Lung (tissue), 11 donors: ENCODE measurements at regions not wholly inside any gene's neighbourhood (a gene's known extent, or its start where the extent isn't known, plus 50 kb on each side); places are given as distances from the start of the nearest gene placed in this dataset.
A peak's percentile ranks its signal among the peaks of the same experiment; 100 is the strongest.

Experiments
- ATAC-seq: fragments of 200-7000 bp; cut with Tn5 transposase; one replicate; pipeline ENCODE4 v1.9.1; 2020; ENCODE audit warnings: moderate number of reproducible peaks; ENCODE audit not compliant: insufficient read depth, low FRiP score
- DNase-seq, 3 donors: peaks; one replicate each; pipeline ENCODE4 v3.0.0-alpha.2; 2013 to 2017
- H3K27ac ChIP-seq, 2 donors: one replicate each; pipeline ENCODE4 v1.5.1; 2013; ENCODE audit warnings: mild to moderate bottlenecking in 2 of 2, moderate library complexity in 2 of 2, control low read depth in 1 of 2, inconsistent platforms in 1 of 2, low read depth in 1 of 2, low read length in 1 of 2
- H3K27me3 ChIP-seq, 3 donors: one replicate each; pipeline ENCODE4 v1.5.1; 2013; ENCODE audit warnings: low read length in 2 of 3; ENCODE audit not compliant: control insufficient read depth in 3 of 3, insufficient read depth in 3 of 3
- H3K36me3 ChIP-seq, 4 donors: one replicate each; pipeline ENCODE4 v1.5.1; 2013; ENCODE audit warnings: low read length in 4 of 4, mild to moderate bottlenecking in 1 of 4, moderate library complexity in 1 of 4; ENCODE audit not compliant: control insufficient read depth in 4 of 4, insufficient read depth in 4 of 4
- H3K4me1 ChIP-seq, 5 donors: one replicate each; pipeline ENCODE4 v1.5.1; 2013; ENCODE audit warnings: low read length in 5 of 5, mild to moderate bottlenecking in 2 of 5, moderate library complexity in 1 of 5; ENCODE audit not compliant: control insufficient read depth in 5 of 5, insufficient read depth in 5 of 5
- H3K4me3 ChIP-seq: one replicate; pipeline ENCODE4 v1.5.1; 2013; ENCODE audit warnings: mild to moderate bottlenecking, control low read depth, moderate library complexity
- H3K9ac ChIP-seq, 2 donors: one replicate each; pipeline ENCODE4 v1.5.1; 2013; ENCODE audit warnings: low read length in 2 of 2, control low read depth in 1 of 2; ENCODE audit not compliant: insufficient read depth in 1 of 2
- H3K9me3 ChIP-seq, 4 donors: one replicate each; pipeline ENCODE4 v1.5.1; 2013; ENCODE audit warnings: low read length in 3 of 4, mild to moderate bottlenecking in 1 of 4, moderate library complexity in 1 of 4; ENCODE audit not compliant: control insufficient read depth in 4 of 4, insufficient read depth in 3 of 4
- CTCF ChIP-seq: IDR thresholded peaks from 2 replicates; pipeline ENCODE4 v1.5.1; 2012; ENCODE audit warnings: mild to moderate bottlenecking; ENCODE audit errors: control extremely low read depth, extremely low read depth
- WGBS, 2 donors: extraction: QIAGEN DNeasy Blood & Tissue Kit; methylation state at CpG; one replicate each; pipeline ENCODE4 v1.1.7; 2013; 5-methylcytosine and 5-hydroxymethylcytosine counted together
- donor health status: control.
- donor health status: control.
- donor health status: Bipolar disorder and iron deficiency.
- donor health status: healthy.
- donor health status: DM: yes; HTN: yes; CAD: no.

GRCh38 chr11:112408517-112408916 lies 147.9 kb upstream of the PLET1 start:
- Histone ChIP-seq H3K4me3 (no peak overlapping the region), H3K36me3 (no peaks in the 10 kb centered on the region), H3K27ac (no peak overlapping the region), H3K9ac (no peak overlapping the region), H3K4me1 (no peaks in the 10 kb centered on the region), H3K9me3 (peaks cover 0 to 3% (median 0%) of the 10 kb centered on the region in 4 donors), H3K27me3 (no peaks in the 10 kb centered on the region)
- 58% methylated on average over 7 of the region's 7 CpGs for WGBS, 2 donors
- ATAC-seq = no peak
- no peak for TF ChIP-seq CTCF
- DNase-seq = no peak

GRCh38 chr11:112410325-112410724 lies 149.7 kb upstream of the PLET1 start:
- no peaks in the 10 kb centered on the region for H3K4me1 ChIP-seq
- H3K27me3 ChIP-seq = no peaks in the 10 kb centered on the region
- no peak for ATAC-seq
- peak in 1 of 3 donors; percentile 1 for DNase-seq
- H3K9ac ChIP-seq = no peak overlapping the region
- peaks cover 0 to 9% (median under 1%) of the 10 kb centered on the region in 4 donors for H3K9me3 ChIP-seq
- 43 to 49% methylated on average over 6 of the region's 6 CpGs for WGBS, 2 donors
- no peak overlapping the region for H3K27ac ChIP-seq
- no peak for TF ChIP-seq CTCF
- no peaks in the 10 kb centered on the region for H3K36me3 ChIP-seq
- H3K4me3 ChIP-seq = no peak overlapping the region

- Histone ChIP-seq H3K27ac (no peak overlapping the region), H3K9ac (no peak overlapping the region), H3K4me3 (no peak overlapping the region), H3K27me3 (no peaks in the 10 kb centered on the region), H3K9me3 (peaks cover 0 to 9% (median under 1%) of the 10 kb centered on the region in 4 donors), H3K36me3 (no peaks in the 10 kb centered on the region), H3K4me1 (no peaks in the 10 kb centered on the region)
- TF ChIP-seq CTCF = no peak
- DNase-seq = no peak
- WGBS, 2 donors = 47 to 63% methylated on average over 4 of the region's 4 CpGs
- no peak for ATAC-seq
Observed at GRCh38 chr11:112412383-112412782, 151.7 kb upstream of the PLET1 start.

GRCh38 chr11:112417339-112417738 lies 156.7 kb upstream of the PLET1 start:
- H3K4me3 ChIP-seq = no peak overlapping the region
- H3K27me3 ChIP-seq = peaks cover 0 to 2% (median 0%) of the 10 kb centered on the region in 3 donors
- DNase-seq (no peak), ATAC-seq (no peak)
- no peak overlapping the region for H3K9ac ChIP-seq
- WGBS, 2 donors = 37 to 45% methylated on average over 3 of the region's 3 CpGs
- peaks cover 0 to 9% (median under 1%) of the 10 kb centered on the region in 4 donors for H3K9me3 ChIP-seq
- H3K4me1 ChIP-seq = no peaks in the 10 kb centered on the region
- H3K36me3 ChIP-seq = no peaks in the 10 kb centered on the region
- no peak overlapping the region for H3K27ac ChIP-seq
- TF ChIP-seq CTCF = no peak
